GM21717 (cell line): ENCODE measurements at regions not wholly inside any gene's neighbourhood (a gene's known extent, or its start where the extent isn't known, plus 50 kb on each side); places are given as distances from the start of the nearest gene placed in this dataset.

Experiments used
- ATAC-seq: cut with Tn5 transposase; IDR thresholded peaks from one replicate; pipeline ENCODE4 v1.9.1; 2021; ENCODE audit warnings: mild to moderate bottlenecking, moderate library complexity; ENCODE audit not compliant: unreplicated experiment

DNA sequence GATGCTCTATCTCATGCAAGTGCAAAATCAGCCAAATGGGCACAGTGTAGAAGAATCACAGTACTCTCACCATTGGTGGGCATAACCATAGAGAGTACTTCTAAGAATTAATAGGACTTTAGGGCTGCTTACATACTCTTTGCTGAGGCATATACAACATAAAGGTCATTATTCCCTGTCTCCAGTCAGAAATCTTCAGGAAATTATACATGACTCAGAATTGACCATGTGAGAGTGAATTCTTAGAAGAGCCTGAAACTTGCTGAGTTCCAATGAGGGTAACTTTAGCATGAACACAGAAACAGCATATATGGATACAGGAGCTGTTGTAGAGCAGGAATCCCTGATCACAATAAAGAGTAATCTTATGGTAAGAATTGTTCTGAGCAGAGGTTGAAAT lies 498.7 kb downstream of the TENT5A start:
- no peak for ATAC-seq

DNA sequence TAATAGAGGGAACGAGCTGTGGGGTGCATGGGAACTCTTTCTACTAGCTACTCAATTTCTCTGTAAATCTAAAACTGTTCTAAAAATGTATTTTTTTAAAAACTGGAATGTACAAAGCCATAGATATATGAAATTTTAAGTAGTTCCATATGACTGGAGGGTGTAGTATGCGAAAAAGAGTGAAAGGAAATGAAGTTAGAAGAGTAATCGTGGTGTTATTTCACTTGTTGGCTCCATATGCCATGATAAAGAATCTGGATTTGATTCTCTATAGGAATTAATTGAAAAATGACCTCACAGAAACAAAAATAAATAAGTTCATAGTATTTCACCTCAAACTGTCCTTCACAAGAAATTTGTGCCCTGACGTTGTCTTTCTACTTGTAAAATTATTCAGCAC lies 500.2 kb downstream of the TENT5A start:
- no peak for ATAC-seq

DNA sequence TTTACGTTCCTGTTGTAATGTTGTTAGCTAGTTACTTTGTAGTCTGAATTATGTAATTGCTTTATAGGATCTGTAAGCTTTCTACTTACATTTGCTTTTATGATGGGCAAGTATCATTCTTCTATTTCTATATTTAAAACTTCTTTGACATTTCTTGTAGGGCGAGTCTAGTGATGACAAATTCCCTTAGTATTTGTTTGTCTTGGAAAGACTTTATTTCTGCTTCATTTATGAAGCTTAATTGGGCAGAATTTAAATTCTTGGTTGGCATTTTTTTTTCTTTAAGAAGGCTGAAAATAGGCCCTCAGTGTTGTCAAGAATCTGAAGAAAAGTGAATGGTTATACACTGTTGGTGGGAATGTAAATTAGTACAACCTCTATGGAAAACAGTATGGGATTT lies 506.3 kb downstream of the TENT5A start:
- no peak for ATAC-seq

DNA sequence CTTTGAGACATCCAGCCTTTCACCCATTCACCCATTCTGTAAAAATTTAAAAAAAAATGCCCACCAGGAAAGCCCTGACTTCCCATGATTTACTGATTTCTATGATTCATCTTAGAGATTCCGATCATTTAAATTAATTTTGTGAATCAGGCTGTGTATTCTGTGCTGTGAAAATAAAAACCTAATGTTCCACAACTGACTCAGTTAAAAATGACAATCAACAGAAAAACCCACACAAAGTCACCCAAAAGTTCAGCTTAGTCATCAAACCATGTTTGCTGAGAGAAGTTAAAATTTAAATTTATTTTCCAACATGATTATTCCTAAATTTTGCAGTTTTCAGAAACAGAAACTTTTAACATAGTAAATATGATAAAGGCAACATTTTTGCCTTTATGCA lies 509.9 kb downstream of the TENT5A start:
- no peak for ATAC-seq

DNA sequence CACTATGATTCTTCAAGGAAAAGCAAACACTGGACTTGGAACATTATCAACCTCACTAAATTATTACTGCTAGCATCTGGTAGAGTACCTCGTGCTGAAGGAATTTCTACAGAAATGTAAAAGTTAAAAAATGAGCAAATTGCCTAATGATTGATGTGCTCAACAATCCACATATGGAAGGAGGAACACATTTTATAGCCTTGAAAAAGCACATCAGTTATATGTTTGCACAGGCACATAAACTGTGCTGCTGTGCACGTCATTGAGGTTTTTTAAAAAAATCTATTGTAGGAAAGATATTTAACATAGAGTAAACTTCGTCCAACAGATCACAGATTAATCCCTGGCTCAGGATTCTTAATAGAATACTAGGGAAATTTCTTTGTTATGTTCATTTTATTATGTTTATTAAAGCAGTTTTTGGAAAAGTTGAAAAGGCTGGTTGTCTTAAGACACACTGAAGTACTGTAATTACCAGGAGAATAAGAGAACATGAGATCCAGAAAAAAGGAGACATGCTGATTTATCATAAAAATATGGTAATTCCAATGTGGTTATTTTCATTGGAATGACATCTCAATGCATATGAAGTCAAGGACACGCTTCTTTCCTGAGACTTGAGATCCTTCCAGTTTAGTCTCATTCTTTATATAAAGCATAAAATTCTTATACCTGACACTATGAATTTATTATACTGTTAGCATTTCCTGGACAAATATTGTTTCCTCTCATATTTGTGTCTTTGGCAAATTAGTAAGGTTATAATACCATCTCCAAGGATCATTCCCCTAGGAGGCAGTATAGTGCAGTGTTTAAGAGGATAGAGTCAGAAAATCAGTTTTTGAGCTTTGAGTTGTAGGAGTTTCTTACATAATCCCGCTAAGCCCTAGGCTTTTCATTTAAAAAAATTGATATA lies 511.1 kb downstream of the TENT5A start:
- ATAC-seq = no peak

DNA sequence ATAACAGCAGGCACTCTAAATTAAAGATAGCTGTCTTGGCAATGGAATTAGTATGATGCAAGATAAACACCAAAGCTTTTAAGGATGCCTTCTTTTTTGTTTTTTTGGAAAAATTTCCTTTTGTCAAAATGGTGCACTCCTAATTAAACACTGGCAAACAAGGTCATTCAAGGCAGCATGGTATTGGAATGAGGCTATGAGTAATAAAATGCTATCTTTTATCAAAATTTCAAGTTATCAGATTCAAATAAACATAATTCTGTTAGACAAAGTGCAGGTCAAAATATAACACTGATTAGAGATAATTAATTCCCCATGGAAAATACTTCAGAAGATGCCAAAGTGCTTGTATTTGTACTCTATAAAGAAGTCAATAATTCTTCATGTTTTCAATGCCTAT lies 514.1 kb downstream of the TENT5A start:
- ATAC-seq = no peak

DNA sequence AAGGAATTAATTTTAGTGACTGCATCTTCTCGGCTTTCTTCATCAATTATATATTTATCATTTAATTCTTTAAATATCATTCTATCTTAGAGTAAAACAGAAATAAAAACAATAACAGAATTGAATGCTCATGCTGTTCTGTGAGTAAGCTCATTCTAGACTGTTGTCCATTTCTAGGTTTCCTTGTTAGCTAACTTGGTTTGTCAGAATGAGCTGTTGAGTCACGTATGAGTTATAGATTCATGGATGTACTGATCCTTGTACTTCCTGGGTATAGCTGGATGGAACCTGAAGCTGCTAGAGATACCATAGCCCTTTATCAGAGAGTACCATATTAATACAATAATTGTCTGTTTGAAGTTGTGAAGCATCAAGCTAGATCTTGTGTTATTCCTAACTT lies 515.3 kb downstream of the TENT5A start:
- no peak for ATAC-seq

DNA sequence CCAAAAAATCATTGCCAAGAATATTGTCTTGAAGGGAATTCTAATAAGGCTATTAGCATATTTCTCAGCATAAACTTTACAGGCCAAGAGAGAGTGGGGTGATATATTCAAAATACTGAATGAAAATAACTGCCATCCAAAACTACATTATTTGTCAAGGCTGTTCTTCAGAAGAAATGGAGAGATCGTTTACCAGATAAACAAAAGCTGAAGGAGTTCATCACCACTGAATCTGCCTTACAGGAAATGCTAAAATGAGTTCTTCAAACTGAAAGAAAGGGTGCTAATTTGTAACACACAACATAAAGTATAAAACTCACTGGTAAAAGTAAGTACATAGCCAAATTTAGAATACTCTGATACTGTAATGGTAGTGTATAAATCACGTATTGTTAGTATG lies 517.0 kb downstream of the TENT5A start:
- ATAC-seq = no peak

DNA sequence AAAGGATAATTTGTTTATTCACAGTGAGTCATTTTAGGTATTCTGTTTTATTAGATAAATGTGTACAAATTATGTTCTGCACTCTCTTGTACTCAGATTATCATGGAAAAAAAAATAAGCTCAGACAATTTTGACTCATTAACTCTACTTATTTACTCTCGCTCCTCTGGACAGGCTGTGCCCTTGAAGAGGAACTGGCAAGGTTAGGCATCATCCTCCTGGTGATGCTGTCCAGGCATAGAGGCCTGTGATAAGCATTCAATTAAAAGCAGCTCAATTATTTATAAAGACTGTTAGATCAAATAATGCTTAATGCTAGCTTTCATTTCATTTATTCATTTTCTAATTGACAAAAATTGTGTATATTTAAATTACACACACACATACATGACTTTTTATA lies 518.5 kb downstream of the TENT5A start:
- ATAC-seq = no peak

DNA sequence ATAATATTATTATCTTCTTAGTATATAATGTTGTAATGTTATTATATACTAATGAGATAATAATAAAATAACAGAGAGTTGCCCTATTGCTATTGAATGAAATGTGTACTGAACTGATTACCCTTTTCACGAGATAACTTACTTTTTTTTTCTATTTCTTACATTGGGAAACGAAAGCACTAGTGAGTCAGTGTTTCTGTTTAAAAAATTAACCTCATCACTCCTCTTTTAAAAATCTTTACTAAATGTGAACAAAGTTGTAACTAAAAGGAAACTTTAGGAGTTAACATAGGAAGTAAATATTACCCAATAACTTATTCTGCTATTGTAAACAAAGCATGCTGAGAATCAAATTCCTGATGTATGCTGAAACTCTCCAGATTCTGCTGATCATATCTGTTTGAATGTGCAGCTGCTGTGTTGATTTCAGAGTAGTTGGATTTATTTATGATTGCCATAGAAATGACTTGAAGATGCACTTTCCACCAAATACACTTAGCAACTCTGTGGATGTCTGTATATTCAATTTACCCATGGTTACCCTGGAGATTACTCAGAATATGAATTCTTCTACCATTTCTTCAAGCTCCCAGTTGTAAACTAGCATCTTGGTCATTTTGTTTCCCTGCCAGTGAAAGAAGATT lies 523.4 kb downstream of the TENT5A start:
- ATAC-seq = no peak

DNA sequence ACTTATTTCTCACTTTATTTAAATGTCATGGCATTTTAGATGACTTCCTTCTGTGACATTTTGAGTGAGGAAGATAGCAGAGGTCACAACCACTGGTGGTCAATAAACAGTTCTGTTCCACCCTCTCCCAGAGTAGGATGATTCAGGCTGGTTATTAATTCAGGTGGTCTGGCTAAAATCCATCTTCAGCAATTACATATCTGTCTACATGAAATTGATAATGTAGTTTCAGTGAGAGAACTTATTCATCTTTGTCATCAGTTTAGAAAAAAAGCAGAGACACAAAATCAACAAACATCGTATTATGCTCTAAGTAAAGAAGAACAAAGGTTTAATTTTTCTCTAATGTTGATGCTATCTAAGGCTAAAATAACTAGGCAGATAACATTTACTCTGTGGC lies 525.5 kb downstream of the TENT5A start:
- no peak for ATAC-seq

DNA sequence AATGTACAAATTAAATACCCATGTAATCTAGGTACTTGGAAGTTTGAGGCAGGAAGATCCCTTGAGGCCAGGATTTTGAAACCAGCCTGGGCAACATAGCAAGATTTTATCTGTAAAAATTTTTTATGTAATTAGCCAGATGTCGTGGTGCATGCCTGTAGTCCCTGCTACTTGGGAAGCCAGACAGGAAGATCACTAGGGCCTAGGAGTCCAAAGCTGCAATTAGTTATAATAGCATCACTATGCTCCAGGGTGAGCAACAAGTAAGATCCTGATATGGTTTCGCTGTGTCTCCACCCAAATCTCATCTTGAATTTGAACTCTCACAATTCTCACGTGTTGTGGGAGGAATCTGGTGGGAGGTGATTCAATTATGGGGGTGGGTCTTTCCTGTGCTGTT lies 535.8 kb downstream of the TENT5A start:
- ATAC-seq = no peak

DNA sequence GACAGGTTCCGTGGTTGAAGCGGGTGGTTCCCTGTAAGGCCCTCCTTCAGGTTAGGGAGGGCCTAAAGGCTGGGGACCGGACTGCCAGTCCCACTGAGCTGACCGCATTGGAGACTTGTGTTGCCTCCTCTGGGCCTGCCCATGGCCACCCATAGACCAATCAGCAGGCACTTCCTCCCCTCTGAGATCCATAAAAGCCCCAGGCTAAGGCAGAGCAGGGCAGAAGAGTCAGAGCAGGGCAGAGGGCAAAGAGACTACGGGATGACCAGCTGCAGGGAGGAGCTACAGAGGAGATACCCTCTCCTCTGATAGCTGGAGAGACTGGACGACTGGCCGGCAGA lies 537.4 kb downstream of the TENT5A start:
- no peak for ATAC-seq

DNA sequence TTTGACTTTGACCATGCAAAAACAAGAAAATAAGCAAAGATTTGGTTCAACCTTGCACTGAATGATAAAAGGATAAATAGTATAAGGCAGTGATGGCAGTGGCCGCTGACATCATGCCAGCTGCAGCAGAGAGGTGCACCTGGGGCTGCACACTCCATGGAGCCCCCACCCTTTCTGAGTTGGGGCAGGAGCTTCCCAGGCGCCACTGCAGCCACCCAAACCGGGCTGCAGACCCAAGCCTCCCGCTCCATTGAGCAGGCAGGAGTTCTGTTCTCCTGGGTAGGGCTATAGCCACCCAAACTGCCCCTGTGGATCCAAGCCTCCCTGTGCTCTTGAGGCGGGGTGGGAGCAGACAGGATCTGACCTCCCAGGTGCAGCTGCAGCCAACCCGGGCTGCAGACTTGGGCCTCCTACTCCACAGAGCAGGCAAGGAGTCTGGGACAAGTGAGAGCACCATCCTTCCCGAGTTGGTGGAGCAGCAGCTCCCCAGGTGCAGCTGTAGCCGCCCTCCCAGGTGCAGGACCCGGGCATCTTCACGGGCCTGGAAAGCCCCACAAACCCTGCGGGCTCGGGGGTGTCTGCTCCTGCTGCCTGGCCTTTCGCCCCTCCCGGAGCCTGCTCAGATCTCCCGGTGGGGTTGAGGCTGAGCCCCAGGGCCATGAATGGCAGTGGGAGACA lies 537.9 kb downstream of the TENT5A start:
- ATAC-seq = no peak

DNA sequence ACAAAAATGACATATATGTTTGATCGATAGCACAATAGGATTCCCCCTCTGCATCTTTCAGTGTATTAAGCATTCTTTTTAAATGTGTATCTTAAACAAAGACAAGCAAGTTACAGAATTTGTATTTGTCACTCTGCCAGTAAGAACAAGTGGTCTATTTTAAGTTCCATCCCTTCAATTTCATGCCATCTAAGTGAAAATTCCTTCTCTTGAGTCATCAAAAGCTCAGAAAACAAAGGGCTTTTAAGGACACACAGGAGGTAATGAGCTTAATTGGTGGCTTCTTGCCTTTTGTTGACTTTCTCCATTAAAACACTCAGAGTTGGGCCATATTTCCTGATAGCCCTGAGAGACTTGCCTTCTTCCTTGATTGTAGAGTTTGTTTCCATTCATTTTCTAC lies 547.8 kb downstream of the TENT5A start:
- ATAC-seq = no peak

DNA sequence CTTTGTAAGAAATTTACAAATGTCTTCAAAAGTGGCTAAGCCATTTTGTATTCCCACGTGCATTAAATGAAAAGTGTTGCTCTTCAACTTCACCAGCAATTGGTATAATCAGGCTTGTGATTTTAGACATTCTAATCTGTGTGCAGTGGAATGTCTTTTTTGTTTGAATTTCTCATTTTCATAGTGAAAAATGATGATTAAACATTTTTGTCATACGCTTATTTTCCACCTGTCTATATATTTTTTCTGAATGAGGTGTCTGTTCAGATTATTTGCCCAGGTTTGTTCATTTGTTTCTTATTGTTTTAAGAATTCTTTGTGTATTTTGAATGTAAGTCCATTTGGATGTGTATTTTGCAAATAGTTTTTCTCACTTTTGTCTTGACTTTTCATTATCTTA lies 558.1 kb downstream of the TENT5A start:
- ATAC-seq = no peak

DNA sequence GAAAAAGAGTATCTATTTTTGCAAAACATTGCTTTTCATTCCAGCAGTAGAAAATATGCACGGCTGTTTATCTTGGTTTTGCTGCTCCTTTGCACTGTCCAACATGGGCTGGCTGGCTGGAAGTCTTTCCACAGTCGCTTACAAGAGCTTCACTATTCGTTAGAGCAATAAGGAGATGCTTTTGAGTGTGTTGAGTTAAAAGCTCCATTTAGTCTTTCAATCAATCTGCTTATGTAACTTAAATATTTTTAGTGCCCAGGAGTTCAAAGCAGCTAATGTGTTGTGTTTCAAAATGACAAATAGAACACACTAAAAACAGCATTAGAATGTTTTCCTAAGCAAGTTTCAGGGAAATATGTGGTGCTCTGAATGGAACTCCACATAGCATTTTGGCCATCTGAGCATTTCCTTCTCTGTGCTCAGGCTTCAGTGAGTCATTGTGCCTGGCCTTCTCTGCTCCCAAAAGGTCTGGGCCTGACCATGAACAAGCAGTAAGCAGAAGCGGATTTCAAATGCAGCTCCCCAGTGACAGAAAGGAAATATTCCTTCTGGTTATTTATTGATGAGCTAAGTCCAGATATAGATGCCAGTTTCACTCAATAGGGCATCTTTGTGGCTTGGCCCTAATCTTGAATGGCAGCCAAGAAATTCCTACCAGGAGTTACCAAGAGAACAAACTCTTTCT lies 580.3 kb downstream of the TENT5A start:
- no peak for ATAC-seq

DNA sequence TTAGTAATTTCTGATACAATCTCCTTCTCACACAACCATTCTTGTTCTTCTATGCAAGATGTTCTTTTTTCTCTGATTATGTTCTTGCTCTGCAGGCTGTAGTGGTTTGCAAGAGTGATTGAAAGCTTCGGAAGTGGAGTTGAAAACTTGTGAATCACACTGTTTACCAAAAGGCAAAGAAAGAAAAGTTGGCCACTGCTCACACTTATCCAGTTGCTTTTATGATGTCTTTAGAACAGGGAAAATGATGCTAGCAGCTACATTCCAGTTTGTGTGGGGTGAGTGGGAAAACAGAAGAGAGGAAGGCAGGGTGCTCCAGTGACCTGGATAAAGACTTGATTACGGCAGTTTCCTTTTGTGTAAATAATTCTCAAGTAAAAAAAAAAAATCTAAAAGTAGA lies 583.3 kb downstream of the TENT5A start:
- ATAC-seq = no peak

DNA sequence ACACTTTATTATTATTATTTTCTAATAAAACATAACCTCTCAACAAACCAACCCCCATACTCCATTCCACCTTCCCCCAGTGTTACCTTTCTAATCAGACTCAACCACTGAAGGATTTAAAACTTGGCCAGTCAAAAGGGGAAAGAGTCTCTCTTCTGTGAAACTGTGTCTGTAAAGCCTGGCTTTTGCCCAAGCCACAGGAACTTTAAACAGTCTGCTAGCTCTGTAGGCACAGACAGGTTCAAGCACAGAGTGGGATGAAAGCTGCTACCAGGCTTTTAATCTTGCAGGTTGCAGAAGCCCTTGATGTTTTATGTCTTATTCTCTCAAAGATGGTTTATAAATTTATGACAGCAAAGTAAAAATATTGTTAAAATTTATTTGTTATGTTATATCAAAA lies 585.7 kb downstream of the TENT5A start:
- no peak for ATAC-seq

DNA sequence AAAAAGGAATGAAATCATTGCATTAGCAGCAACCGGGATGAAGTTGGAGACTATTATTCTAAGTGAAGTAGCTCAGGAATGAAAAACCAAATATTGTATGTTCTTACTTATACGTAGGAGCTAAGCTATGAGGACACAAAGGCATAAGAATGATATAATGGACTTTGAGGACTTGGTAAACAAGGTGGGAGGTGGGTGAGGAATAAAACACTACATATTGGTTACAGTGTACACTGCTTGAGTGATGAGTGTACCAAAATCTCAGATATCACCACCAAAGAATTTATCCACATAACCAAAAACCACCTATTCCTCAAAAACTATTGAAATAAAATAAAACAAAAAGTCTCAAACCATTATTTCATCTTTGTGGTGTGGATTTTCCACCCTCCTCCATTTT lies 593.5 kb downstream of the TENT5A start:
- ATAC-seq = no peak

DNA sequence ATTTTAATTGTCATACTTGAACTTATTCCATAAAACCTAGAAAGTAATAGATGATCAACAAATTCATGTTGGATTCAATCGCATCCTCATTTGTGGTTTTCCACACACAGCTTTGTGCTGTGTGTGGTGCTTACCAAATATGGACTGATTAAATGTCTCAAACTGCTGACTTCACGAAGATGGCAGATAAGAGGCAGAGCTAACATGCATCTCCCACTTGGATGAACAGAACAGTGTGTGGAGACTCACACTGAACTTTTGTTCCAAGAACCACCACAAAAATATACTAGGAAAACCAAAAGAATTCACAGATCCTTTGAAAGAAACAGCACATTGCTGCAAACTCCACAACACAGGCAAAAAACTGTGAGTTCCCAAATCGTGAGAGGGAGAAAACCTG lies 603.7 kb downstream of the TENT5A start:
- no peak for ATAC-seq

DNA sequence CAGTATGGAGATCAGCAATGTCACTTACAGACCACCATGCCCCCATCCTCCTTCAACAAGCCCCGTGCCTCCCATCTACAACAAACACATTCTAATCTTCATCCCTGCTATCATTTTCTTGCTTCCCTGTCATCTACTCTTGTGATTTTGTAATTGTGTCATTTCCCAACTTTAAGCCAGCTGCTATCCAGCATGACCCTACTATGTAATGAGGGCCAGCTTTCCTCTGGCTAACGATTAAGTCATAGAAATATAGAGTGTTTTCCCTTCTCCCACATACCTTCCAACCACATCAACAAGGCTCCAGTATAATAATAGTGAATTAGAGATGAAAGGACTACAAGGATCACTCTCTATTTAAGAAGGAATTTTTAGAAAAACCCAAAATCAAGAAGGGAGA lies 607.0 kb downstream of the TENT5A start:
- no peak for ATAC-seq
